Common myeloid progenitor, CD34-positive (primary cell): ENCODE measurements at regions not wholly inside any gene's neighbourhood (a gene's known extent, or its start where the extent isn't known, plus 50 kb on each side); places are given as distances from the start of the nearest gene placed in this dataset.

Source experiments
- CTCF ChIA-PET: fragments of 350-600 bp; sonication (Branson Sonifier 250); formaldehyde crosslinking; loops from one replicate; lab custom pipeline; 2021; ENCODE audit warnings: antibody characterized with exemption; lab: Charles Lee
- POLR2A ChIA-PET: fragments of 350-600 bp; sonication (Branson Sonifier 250); formaldehyde crosslinking; loops from one replicate; lab custom pipeline; 2021; ENCODE audit warnings: antibody characterized with exemption; lab: Charles Lee
- DNase-seq, 3 donors: peaks; one replicate each; pipeline versions ENCODE4 v3.0.0 to v3.0.0-alpha.2; 2013
- H3K27ac ChIP-seq, 2 experiments: 1 replicate in 1 of 2; 2 replicates in 1 of 2; pipeline ENCODE4 v1.7.0; 2013; ENCODE audit warnings: inconsistent platforms in 2 of 2, low read length in 2 of 2, mild to moderate bottlenecking in 2 of 2, low read depth in 1 of 2, moderate library complexity in 1 of 2; ENCODE audit not compliant: severe bottlenecking in 2 of 2, insufficient read depth in 1 of 2, poor library complexity in 1 of 2
- H3K27me3 ChIP-seq, 5 experiments: replicated peaks in 2 of 5; 1 replicate in 3 of 5; 2 replicates in 2 of 5; pipeline versions ENCODE4 v1.6.1 to v1.7.0; 2013; ENCODE audit warnings: low read length in 4 of 5, mild to moderate bottlenecking in 2 of 5, moderate library complexity in 2 of 5, inconsistent platforms in 1 of 5; ENCODE audit not compliant: insufficient read depth in 5 of 5, control insufficient read depth in 4 of 5
- H3K36me3 ChIP-seq, 4 experiments: 1 replicate in 2 of 4; 2 replicates in 2 of 4; pipeline versions ENCODE4 v1.6.1 to v1.7.0; 2013; ENCODE audit warnings: low read length in 3 of 4, control low read depth in 1 of 4, mild to moderate bottlenecking in 1 of 4; ENCODE audit not compliant: control insufficient read depth in 4 of 4, insufficient read depth in 4 of 4
- H3K4me1 ChIP-seq, 4 experiments: 1 replicate in 3 of 4; 2 replicates in 1 of 4; pipeline versions ENCODE4 v1.6.1 to v1.7.1; 2013; ENCODE audit warnings: low read length in 3 of 4, mild to moderate bottlenecking in 3 of 4, control low read depth in 1 of 4, inconsistent platforms in 1 of 4, moderate library complexity in 1 of 4; ENCODE audit not compliant: control insufficient read depth in 4 of 4, insufficient read depth in 4 of 4; ENCODE audit errors: control extremely low read depth in 1 of 4
- H3K4me3 ChIP-seq, 7 experiments: 1 replicate in 4 of 7; 2 replicates in 3 of 7; pipeline versions ENCODE4 v1.5.1 to v1.7.0; 2013; ENCODE audit warnings: mild to moderate bottlenecking in 7 of 7, low read length in 6 of 7, moderate library complexity in 6 of 7, inconsistent platforms in 2 of 7, low read depth in 2 of 7, control low read depth in 1 of 7; ENCODE audit not compliant: insufficient read depth in 4 of 7, control insufficient read depth in 1 of 7; ENCODE audit errors: extremely low read depth in 1 of 7
- H3K9me3 ChIP-seq, 5 experiments: 1 replicate in 4 of 5; 2 replicates in 1 of 5; pipeline versions ENCODE4 v1.6.1 to v1.7.1; 2013; ENCODE audit warnings: low read length in 4 of 5, mild to moderate bottlenecking in 2 of 5, inconsistent platforms in 1 of 5, low read depth in 1 of 5, moderate library complexity in 1 of 5; ENCODE audit not compliant: control insufficient read depth in 4 of 5, insufficient read depth in 2 of 5; ENCODE audit errors: control extremely low read depth in 1 of 5
- WGBS: methylation state at CpG from one replicate; pipeline ENCODE4 v1.1.5; 2013; ENCODE audit not compliant: insufficient coverage; 5-methylcytosine and 5-hydroxymethylcytosine counted together

DNA sequence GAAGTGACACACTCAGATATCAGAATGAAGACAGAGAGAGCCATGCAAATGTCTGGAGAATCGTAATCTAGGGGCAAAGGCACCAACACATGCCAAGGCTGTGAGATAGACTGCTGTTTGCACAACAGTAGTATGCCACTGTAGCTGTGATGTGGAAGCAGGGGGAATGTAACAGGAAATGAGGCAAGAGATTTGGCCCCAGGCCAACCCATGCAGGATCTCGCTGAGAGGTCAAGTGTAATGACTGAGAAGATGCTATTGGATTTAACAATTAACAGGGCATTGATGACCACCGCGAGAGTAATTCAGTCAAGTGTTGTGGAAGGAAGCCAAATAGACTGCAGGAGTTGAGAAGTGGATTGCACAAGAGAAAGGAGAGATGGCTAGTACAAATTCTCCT lies 107.3 kb upstream of the ST6GALNAC5 start:
- peak in 1 of 3 donors; percentile 1 for DNase-seq
- Histone ChIP-seq H3K36me3 (no peaks in the 10 kb centered on the region), H3K4me1 (no peaks in the 10 kb centered on the region), H3K4me3 (no peak overlapping the region), H3K27me3 (peaks cover 0 to 2% (median 0%) of the 10 kb centered on the region in 5 experiments), H3K27ac (no peak overlapping the region), H3K9me3 (peaks cover 0 to 3% (median 0%) of the 10 kb centered on the region in 5 experiments)
- POLR2A ChIA-PET: no interaction called here
- WGBS: 95% methylated on average over 4 of the region's 4 CpGs
- CTCF ChIA-PET: no interaction called here

- WGBS: 61% methylated on average over 2 of the region's 3 CpGs
- DNase-seq: peak; percentile 2 to 63 (median 46)
These were observed 103.5 kb upstream of the ST6GALNAC5 start for GRCh38 chr1:76763738-76764137.

DNA sequence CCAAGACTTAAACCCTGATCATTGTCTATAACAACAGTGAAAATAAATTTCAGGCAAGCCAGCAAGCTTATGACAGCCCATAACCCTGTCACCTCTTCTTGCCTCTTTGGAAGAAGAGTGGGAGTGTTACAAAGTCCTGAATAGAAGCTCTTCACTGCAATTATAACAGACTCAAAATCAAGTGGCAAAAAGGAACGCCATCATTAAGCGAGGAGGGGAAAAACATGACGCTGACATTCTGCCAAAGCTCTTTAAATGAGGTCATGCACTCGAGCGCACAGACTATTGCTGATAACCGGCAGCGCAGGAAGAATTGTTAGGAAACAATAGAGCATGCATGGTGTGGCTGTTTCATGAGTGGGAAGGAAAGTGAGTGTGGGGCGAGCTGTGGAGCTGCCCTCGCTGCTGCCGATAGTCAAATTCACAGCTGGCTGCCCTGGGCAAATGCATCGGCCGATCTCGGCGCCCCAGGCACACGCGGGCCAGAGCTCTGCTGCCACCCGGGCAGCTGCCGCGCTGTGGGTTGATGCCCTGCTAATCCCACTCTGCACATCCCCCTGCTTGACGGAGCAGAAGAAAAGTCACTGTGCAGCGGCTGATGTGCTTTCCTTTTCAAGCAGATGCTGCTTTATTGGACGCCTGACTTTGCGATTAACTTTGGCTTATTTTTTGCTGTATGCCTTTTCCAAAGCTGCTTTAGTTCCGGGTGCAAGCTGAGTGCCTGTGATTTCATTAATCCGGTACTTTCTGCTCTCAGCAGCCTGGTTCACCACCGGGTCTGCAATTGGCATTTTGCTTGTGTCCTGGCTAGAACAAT lies 102.4 kb upstream of the ST6GALNAC5 start:
- no peak overlapping the region for H3K27ac ChIP-seq
- no peaks in the 10 kb centered on the region for H3K36me3 ChIP-seq
- H3K4me3 ChIP-seq: peak overlapping the region in 2 of 7 experiments; percentile 40 to 43
- 65% methylated on average over 26 of the region's 26 CpGs for WGBS
- peaks cover 0 to 3% (median 0%) of the 10 kb centered on the region in 5 experiments for H3K9me3 ChIP-seq
- ChIA-PET POLR2A (interaction anchor here (0.7 kb wide), 1 partner anchor 107 kb away, joined by 3 read pairs; no protein-coding TSS in a partner anchor), CTCF (interaction anchor here (0.7 kb wide), 1 partner anchor 659 kb away, joined by 3 read pairs; no protein-coding TSS in a partner anchor)
- H3K27me3 ChIP-seq: peaks cover 0 to 4% (median 2%) of the 10 kb centered on the region in 5 experiments
- no peaks in the 10 kb centered on the region for H3K4me1 ChIP-seq
- peak in 2 of 3 donors; percentile 18 to 43 for DNase-seq

More at GRCh38 chr1:76763738-76764137, 103.5 kb upstream of the ST6GALNAC5 start:
- Histone ChIP-seq H3K27me3 (peaks cover 0 to 4% (median 2%) of the 10 kb centered on the region in 5 experiments), H3K36me3 (no peaks in the 10 kb centered on the region), H3K4me1 (no peaks in the 10 kb centered on the region), H3K4me3 (no peak overlapping the region), H3K27ac (no peak overlapping the region), H3K9me3 (peaks cover 0 to 3% (median 0%) of the 10 kb centered on the region in 5 experiments)
- CTCF ChIA-PET: no interaction called here
- POLR2A ChIA-PET: no interaction called here

GRCh38 chr1:76766381-76766780 lies 100.9 kb upstream of the ST6GALNAC5 start:
- WGBS: 100% methylated on average over 1 of the region's 1 CpG
- POLR2A ChIA-PET: no interaction called here
- Histone ChIP-seq H3K36me3 (no peaks in the 10 kb centered on the region), H3K4me1 (no peaks in the 10 kb centered on the region), H3K4me3 (no peak overlapping the region), H3K27me3 (peaks cover 0 to 4% (median 2%) of the 10 kb centered on the region in 5 experiments), H3K9me3 (peaks cover 0 to 3% (median 0%) of the 10 kb centered on the region in 5 experiments), H3K27ac (no peak overlapping the region)
- DNase-seq: no peak
- CTCF ChIA-PET: no interaction called here

GRCh38 chr1:76769911-76770310 lies 97.4 kb upstream of the ST6GALNAC5 start:
- H3K9me3 ChIP-seq: no peaks in the 10 kb centered on the region
- no peak overlapping the region for H3K4me3 ChIP-seq
- H3K27ac ChIP-seq: no peak overlapping the region
- H3K27me3 ChIP-seq: peaks cover 0 to 4% (median 2%) of the 10 kb centered on the region in 5 experiments
- 100% methylated on average over 2 of the region's 2 CpGs for WGBS
- H3K36me3 ChIP-seq: no peaks in the 10 kb centered on the region
- no peaks in the 10 kb centered on the region for H3K4me1 ChIP-seq
- CTCF ChIA-PET: no interaction called here
- no peak for DNase-seq
- POLR2A ChIA-PET: no interaction called here

- 54% methylated on average over 3 of the region's 3 CpGs for WGBS
- Histone ChIP-seq H3K4me1 (no peaks in the 10 kb centered on the region), H3K9me3 (no peaks in the 10 kb centered on the region), H3K4me3 (no peak overlapping the region), H3K27ac (no peak overlapping the region), H3K27me3 (peaks cover 0 to 2% (median 0%) of the 10 kb centered on the region in 5 experiments), H3K36me3 (no peaks in the 10 kb centered on the region)
- no peak for DNase-seq
- CTCF ChIA-PET: no interaction called here
- POLR2A ChIA-PET: no interaction called here
These were observed 96.3 kb upstream of the ST6GALNAC5 start for GRCh38 chr1:76770979-76771378.

- Histone ChIP-seq H3K9me3 (peaks cover 0 to 5% (median 0%) of the 10 kb centered on the region in 5 experiments), H3K27me3 (no peaks in the 10 kb centered on the region), H3K36me3 (no peaks in the 10 kb centered on the region), H3K4me1 (no peaks in the 10 kb centered on the region), H3K27ac (no peak overlapping the region), H3K4me3 (no peak overlapping the region)
- CTCF ChIA-PET: no interaction called here
- POLR2A ChIA-PET: no interaction called here
- no peak for DNase-seq
These were observed 85.8 kb upstream of the ST6GALNAC5 start for GRCh38 chr1:76781447-76781846.
